ENCODE measurements at regions not wholly inside any gene's neighbourhood (a gene's known extent, or its start where the extent isn't known, plus 50 kb on each side); places are given as distances from the start of the nearest gene placed in this dataset.

GRCh38 chr4:53920116-53920515, 144.3 kb downstream of the CHIC2 start:
- ChIA-PET POLR2A (no interaction called here), RAD21 (ENCODE audit: low non-redundant PET in 1 of 2, low total read pairs in 2 of 2, uncharacterized antibody in 2 of 2, unreplicated experiment in 2 of 2) (no interaction called here), CTCF (interaction anchor here (1.6 kb wide), 1 partner anchor 10 kb away, joined by 8 read pairs; no protein-coding TSS in a partner anchor)
- Histone ChIP-seq H3K27me3 (ENCODE audit: insufficient read depth, low read length) (no peaks in the 10 kb centered on the region), H3K9me2 (ENCODE audit: insufficient read depth) (no peaks in the 10 kb centered on the region), H3K4me3 (replicated peaks in 1 of 2; ENCODE audit: low read depth in 1 of 2, low read length in 2 of 2) (no peak overlapping the region), H3K9ac (ENCODE audit: low read length) (no peak overlapping the region), H3K9me3 (ENCODE audit: control insufficient read depth in 1 of 2, insufficient read depth in 1 of 2, low read depth in 1 of 2, low read length in 2 of 2) (no peaks in the 10 kb centered on the region), H3K27ac (ENCODE audit: low read depth, low read length) (no peak overlapping the region), H2AFZ (ENCODE audit: low read depth, low read length, poor library complexity, severe bottlenecking) (no peak overlapping the region), H3K4me2 (ENCODE audit: low read length) (no peak overlapping the region), H3K36me3 (ENCODE audit: control insufficient read depth in 1 of 2, insufficient read depth in 2 of 2, low read length in 2 of 2) (no peaks in the 10 kb centered on the region), H3K79me2 (ENCODE audit: insufficient read depth, low read length) (no peaks in the 10 kb centered on the region), H4K20me1 (ENCODE audit: insufficient read depth) (no peaks in the 10 kb centered on the region), H3K4me1 (ENCODE audit: control insufficient read depth in 1 of 2, insufficient read depth in 2 of 2, low read length in 2 of 2) (peaks cover 0 to 6% of the 10 kb centered on the region in 2 experiments; a peak in 2 of 4 replicates)
- TF ChIP-seq ZBTB33 (IDR thresholded peaks at IDR 0.05; ENCODE audit: extremely low read depth, insufficient replicate concordance, low read length) (no peak), REST (IDR thresholded peaks at IDR 0.05; ENCODE audit: low read depth) (no peak), JUND (IDR thresholded peaks at IDR 0.05) (no peak), SRF (IDR thresholded peaks at IDR 0.05; ENCODE audit: low read depth) (no peak), SIN3A (IDR thresholded peaks at IDR 0.05; ENCODE audit: low read depth) (no peak), ELF1 (IDR thresholded peaks at IDR 0.05; ENCODE audit: borderline replicate concordance, low read depth) (no peak), RAD21 (IDR thresholded peaks at IDR 0.05; ENCODE audit: low read depth) (no peak), EZH2phosphoT487 (IDR thresholded peaks at IDR 0.05; ENCODE audit: borderline replicate concordance) (no peak), EGR1 (IDR thresholded peaks at IDR 0.05; ENCODE audit: low read depth) (no peak), POLR2A (IDR thresholded peaks at IDR 0.05; ENCODE audit: borderline replicate concordance, extremely low read depth, insufficient read depth, insufficient read length) (no peak), CEBPB (IDR thresholded peaks at IDR 0.05; ENCODE audit: low read depth) (no peak), TCF7L2 (IDR thresholded peaks at IDR 0.05; ENCODE audit: borderline replicate concordance, extremely low read depth, insufficient read depth, insufficient read length) (no peak), ZFX (IDR thresholded peaks at IDR 0.05) (no peak), FOSL1 (IDR thresholded peaks at IDR 0.05; ENCODE audit: low read depth) (no peak), POLR2AphosphoS5 (IDR thresholded peaks at IDR 0.05; ENCODE audit: low read depth, low read length) (no peak), ZNF274 (IDR thresholded peaks at IDR 0.05; ENCODE audit: low read depth, low read length) (no peak)
- TF ChIP-seq, protein P1, sequence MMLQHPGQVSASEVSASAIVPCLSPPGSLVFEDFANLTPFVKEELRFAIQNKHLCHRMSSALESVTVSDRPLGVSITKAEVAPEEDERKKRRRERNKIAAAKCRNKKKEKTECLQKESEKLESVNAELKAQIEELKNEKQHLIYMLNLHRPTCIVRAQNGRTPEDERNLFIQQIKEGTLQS (IDR thresholded peaks at IDR 0.05), result no peak
- TF ChIP-seq, protein P2, sequence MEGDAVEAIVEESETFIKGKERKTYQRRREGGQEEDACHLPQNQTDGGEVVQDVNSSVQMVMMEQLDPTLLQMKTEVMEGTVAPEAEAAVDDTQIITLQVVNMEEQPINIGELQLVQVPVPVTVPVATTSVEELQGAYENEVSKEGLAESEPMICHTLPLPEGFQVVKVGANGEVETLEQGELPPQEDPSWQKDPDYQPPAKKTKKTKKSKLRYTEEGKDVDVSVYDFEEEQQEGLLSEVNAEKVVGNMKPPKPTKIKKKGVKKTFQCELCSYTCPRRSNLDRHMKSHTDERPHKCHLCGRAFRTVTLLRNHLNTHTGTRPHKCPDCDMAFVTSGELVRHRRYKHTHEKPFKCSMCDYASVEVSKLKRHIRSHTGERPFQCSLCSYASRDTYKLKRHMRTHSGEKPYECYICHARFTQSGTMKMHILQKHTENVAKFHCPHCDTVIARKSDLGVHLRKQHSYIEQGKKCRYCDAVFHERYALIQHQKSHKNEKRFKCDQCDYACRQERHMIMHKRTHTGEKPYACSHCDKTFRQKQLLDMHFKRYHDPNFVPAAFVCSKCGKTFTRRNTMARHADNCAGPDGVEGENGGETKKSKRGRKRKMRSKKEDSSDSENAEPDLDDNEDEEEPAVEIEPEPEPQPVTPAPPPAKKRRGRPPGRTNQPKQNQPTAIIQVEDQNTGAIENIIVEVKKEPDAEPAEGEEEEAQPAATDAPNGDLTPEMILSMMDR (IDR thresholded peaks at IDR 0.05 in 2 of 3, conservative IDR thresholded peaks at IDR 0.05 in 1 of 3; ENCODE audit: borderline replicate concordance in 1 of 3, insufficient read depth in 1 of 3, low read depth in 2 of 3, low read length in 2 of 3), result no peak
- intact Hi-C loops (cut with micrococcal nuclease), result no loop called here
- no TSS peak for BruUV-seq (replicated peaks)
- ATAC-seq (no peak), DNase-seq (ENCODE audit: low read depth, low spot score) (no peak)

Data from HCT116 (cell line).